GM23248 (cell line): ENCODE measurements at regions not wholly inside any gene's neighbourhood (a gene's known extent, or its start where the extent isn't known, plus 50 kb on each side); places are given as distances from the start of the nearest gene placed in this dataset.

ENCODE experiments used
- DNase-seq: peaks from one replicate; pipeline ENCODE4 v3.0.0-alpha.2; 2015
- H2AFZ ChIP-seq: fragments of 200-600 bp; sonication (generic); 2 replicates; pipeline ENCODE4 v1.6.1; 2016; ENCODE audit warnings: antibody characterized with exemption
- H3F3A ChIP-seq: fragments of 200-600 bp; sonication (generic); 2 replicates; pipeline ENCODE4 v1.6.1; 2016; ENCODE audit warnings: mild to moderate bottlenecking, antibody characterized with exemption, mixed run types; ENCODE audit not compliant: insufficient read depth
- H3K27ac ChIP-seq: fragments of 200-600 bp; sonication (generic); 2 replicates; pipeline ENCODE4 v1.5.1; 2016; ENCODE audit warnings: mild to moderate bottlenecking
- H3K27me3 ChIP-seq: fragments of 200-600 bp; sonication (generic); replicated peaks from 2 replicates; pipeline ENCODE4 v1.6.1; 2016; ENCODE audit warnings: mild to moderate bottlenecking; ENCODE audit not compliant: insufficient read depth
- H3K36me3 ChIP-seq: fragments of 200-600 bp; sonication (generic); 2 replicates; pipeline ENCODE4 v1.6.1; 2016; ENCODE audit warnings: low read depth, mild to moderate bottlenecking
- H3K4me1 ChIP-seq: fragments of 200-600 bp; sonication (generic); 2 replicates; pipeline ENCODE4 v1.6.1; 2016; ENCODE audit warnings: mild to moderate bottlenecking; ENCODE audit not compliant: insufficient read depth
- H3K4me2 ChIP-seq: fragments of 200-600 bp; sonication (generic); one replicate; pipeline ENCODE4 v1.6.1; 2016; ENCODE audit warnings: mild to moderate bottlenecking; ENCODE audit not compliant: unreplicated experiment
- H3K4me3 ChIP-seq: fragments of 200-600 bp; sonication (generic); 2 replicates; pipeline ENCODE4 v1.5.1; 2016; ENCODE audit warnings: mild to moderate bottlenecking
- H3K79me2 ChIP-seq: fragments of 200-600 bp; sonication (generic); 2 replicates; pipeline ENCODE4 v1.6.1; 2016; ENCODE audit warnings: mild to moderate bottlenecking; ENCODE audit not compliant: insufficient read depth
- H3K9ac ChIP-seq: fragments of 200-600 bp; sonication (generic); 2 replicates; pipeline ENCODE4 v1.6.1; 2016; ENCODE audit warnings: mild to moderate bottlenecking
- H3K9me2 ChIP-seq: fragments of 200-600 bp; sonication (generic); 2 replicates; pipeline ENCODE4 v1.6.1; 2016; ENCODE audit warnings: mixed run types, mild to moderate bottlenecking, moderate library complexity; ENCODE audit not compliant: insufficient read depth
- H3K9me3 ChIP-seq: fragments of 200-600 bp; sonication (generic); one replicate; pipeline ENCODE4 v1.6.1; 2017; ENCODE audit warnings: low read depth
- H4K20me1 ChIP-seq: fragments of 200-600 bp; sonication (generic); 2 replicates; pipeline ENCODE4 v1.6.0; 2016; ENCODE audit not compliant: insufficient read depth
- EZH2 ChIP-seq: fragments of 200-600 bp; sonication (generic); IDR thresholded peaks from 2 replicates; pipeline ENCODE4 v1.6.1; 2018; ENCODE audit warnings: antibody characterized with exemption, mild to moderate bottlenecking; ENCODE audit not compliant: insufficient read depth, poor library complexity, severe bottlenecking
- EZH2phosphoT487 ChIP-seq: fragments of 200-600 bp; sonication (generic); IDR thresholded peaks from 2 replicates; pipeline ENCODE4 v1.6.1; 2018; ENCODE audit warnings: antibody characterized with exemption, moderate library complexity, mild to moderate bottlenecking, low read depth; ENCODE audit not compliant: insufficient read depth
- WGBS, 2 experiments: methylation state at CpG; one replicate each; pipeline ENCODE4 v1.1.6; 2015 to 2017; ENCODE audit warnings: low lambda C conversion rate in 2 of 2, low coverage in 1 of 2; ENCODE audit errors: missing lambda C conversion rate in 2 of 2; 5-methylcytosine and 5-hydroxymethylcytosine counted together
- in situ Hi-C: fragments of 300-500 bp; cut with MboI; formaldehyde crosslinking; loops from 2 replicates; pipeline ENCODE4 v1.15.0; 2020

GRCh38 chr17:5705876-5706576, 121.7 kb upstream of the NLRP1 start:
- Histone ChIP-seq H3K27ac (no peak overlapping the region), H4K20me1 (no peaks in the 10 kb centered on the region), H3K4me1 (no peaks in the 10 kb centered on the region), H3K9ac (no peak overlapping the region), H3K27me3 (peaks cover 5% of the 10 kb centered on the region; the same call in 1 of the 2 replicates), H3K79me2 (no peaks in the 10 kb centered on the region), H3K4me3 (no peak overlapping the region), H3K4me2 (no peak overlapping the region), H3K36me3 (no peaks in the 10 kb centered on the region), H3F3A (no peaks in the 10 kb centered on the region), H2AFZ (no peak overlapping the region), H3K9me2 (no peaks in the 10 kb centered on the region), H3K9me3 (no peaks in the 10 kb centered on the region)
- no peak for DNase-seq
- TF ChIP-seq EZH2, result no peak
- no peak for TF ChIP-seq EZH2phosphoT487
- WGBS, 2 experiments, result 44 to 45% methylated on average over 10 of the region's 10 CpGs
- in situ Hi-C loops, result loop anchor here (25.0 kb wide), 1 partner anchor 706 kb away; no protein-coding TSS in a partner anchor

GRCh38 chr17:5706577-5707210, 122.4 kb upstream of the NLRP1 start:
- no peak overlapping the region for H2AFZ ChIP-seq
- no peak overlapping the region for H3K27ac ChIP-seq

GRCh38 chr17:5707482-5707881, 123.2 kb upstream of the NLRP1 start:
- TF ChIP-seq EZH2phosphoT487 (no peak), EZH2 (no peak)
- Histone ChIP-seq H3K27me3 (peaks cover 5% of the 10 kb centered on the region), H3K4me1 (no peaks in the 10 kb centered on the region), H2AFZ (no peak overlapping the region), H3K9me2 (no peaks in the 10 kb centered on the region), H4K20me1 (no peaks in the 10 kb centered on the region), H3K79me2 (no peaks in the 10 kb centered on the region), H3K27ac (no peak overlapping the region), H3K9ac (no peak overlapping the region), H3K9me3 (no peaks in the 10 kb centered on the region), H3K4me3 (no peak overlapping the region), H3K36me3 (no peaks in the 10 kb centered on the region), H3K4me2 (no peak overlapping the region), H3F3A (no peaks in the 10 kb centered on the region)
- WGBS, 2 experiments, result 56 to 57% methylated on average over 5 of the region's 5 CpGs
- no peak for DNase-seq
- in situ Hi-C loops, result loop anchor here (25.0 kb wide), 1 partner anchor 705 kb away; no protein-coding TSS in a partner anchor

More at GRCh38 chr17:5706577-5707210, 122.4 kb upstream of the NLRP1 start:
- H3F3A ChIP-seq, result no peaks in the 10 kb centered on the region
- H3K4me3 ChIP-seq, result no peak overlapping the region
- in situ Hi-C loops, result loop anchor here (25.0 kb wide), 1 partner anchor 706 kb away; no protein-coding TSS in a partner anchor
- no peaks in the 10 kb centered on the region for H3K79me2 ChIP-seq
- no peak overlapping the region for H3K9ac ChIP-seq
- H3K4me2 ChIP-seq, result no peak overlapping the region
- H3K4me1 ChIP-seq, result no peaks in the 10 kb centered on the region
- no peak for TF ChIP-seq EZH2
- H3K9me3 ChIP-seq, result no peaks in the 10 kb centered on the region
- no peaks in the 10 kb centered on the region for H3K36me3 ChIP-seq
- no peaks in the 10 kb centered on the region for H3K9me2 ChIP-seq
- DNase-seq, result peak; percentile 74
- WGBS, 2 experiments, result 6 to 8% methylated on average over 8 of the region's 8 CpGs
- no peaks in the 10 kb centered on the region for H4K20me1 ChIP-seq
- H3K27me3 ChIP-seq, result peaks cover 2% of the 10 kb centered on the region

GRCh38 chr17:5708344-5708743, 124.0 kb upstream of the NLRP1 start:
- in situ Hi-C loops, result loop anchor here (25.0 kb wide), 1 partner anchor 704 kb away; no protein-coding TSS in a partner anchor
- no peak for TF ChIP-seq EZH2
- TF ChIP-seq EZH2phosphoT487, result no peak

More at GRCh38 chr17:5708344-5708743, 124.0 kb upstream of the NLRP1 start:
- Histone ChIP-seq H3K4me3 (no peak overlapping the region), H3K27ac (no peak overlapping the region), H3K4me2 (no peak overlapping the region), H3K36me3 (no peaks in the 10 kb centered on the region), H3K9me3 (no peaks in the 10 kb centered on the region), H4K20me1 (no peaks in the 10 kb centered on the region), H3K79me2 (no peaks in the 10 kb centered on the region), H3K9me2 (no peaks in the 10 kb centered on the region), H2AFZ (no peak overlapping the region), H3K27me3 (peaks cover 11% of the 10 kb centered on the region), H3K9ac (no peak overlapping the region), H3K4me1 (no peaks in the 10 kb centered on the region), H3F3A (no peaks in the 10 kb centered on the region)
- no peak for DNase-seq
